ENCODE measurements at regions not wholly inside any gene's neighbourhood (a gene's known extent, or its start where the extent isn't known, plus 50 kb on each side); places are given as distances from the start of the nearest gene placed in this dataset.

- no peak for DNase-seq (ENCODE audit: low read depth)
- TF ChIP-seq, protein P1, sequence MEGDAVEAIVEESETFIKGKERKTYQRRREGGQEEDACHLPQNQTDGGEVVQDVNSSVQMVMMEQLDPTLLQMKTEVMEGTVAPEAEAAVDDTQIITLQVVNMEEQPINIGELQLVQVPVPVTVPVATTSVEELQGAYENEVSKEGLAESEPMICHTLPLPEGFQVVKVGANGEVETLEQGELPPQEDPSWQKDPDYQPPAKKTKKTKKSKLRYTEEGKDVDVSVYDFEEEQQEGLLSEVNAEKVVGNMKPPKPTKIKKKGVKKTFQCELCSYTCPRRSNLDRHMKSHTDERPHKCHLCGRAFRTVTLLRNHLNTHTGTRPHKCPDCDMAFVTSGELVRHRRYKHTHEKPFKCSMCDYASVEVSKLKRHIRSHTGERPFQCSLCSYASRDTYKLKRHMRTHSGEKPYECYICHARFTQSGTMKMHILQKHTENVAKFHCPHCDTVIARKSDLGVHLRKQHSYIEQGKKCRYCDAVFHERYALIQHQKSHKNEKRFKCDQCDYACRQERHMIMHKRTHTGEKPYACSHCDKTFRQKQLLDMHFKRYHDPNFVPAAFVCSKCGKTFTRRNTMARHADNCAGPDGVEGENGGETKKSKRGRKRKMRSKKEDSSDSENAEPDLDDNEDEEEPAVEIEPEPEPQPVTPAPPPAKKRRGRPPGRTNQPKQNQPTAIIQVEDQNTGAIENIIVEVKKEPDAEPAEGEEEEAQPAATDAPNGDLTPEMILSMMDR (IDR thresholded peaks at IDR 0.05; ENCODE audit: insufficient read depth, low read depth, low read length, missing control alignments): no peak
- no peak overlapping the region for H3K4me3 ChIP-seq (ENCODE audit: low read depth, low read length)
These were observed 407.0 kb upstream of the KLF4 start for GRCh38 chr9:107896544-107896943.

DNA sequence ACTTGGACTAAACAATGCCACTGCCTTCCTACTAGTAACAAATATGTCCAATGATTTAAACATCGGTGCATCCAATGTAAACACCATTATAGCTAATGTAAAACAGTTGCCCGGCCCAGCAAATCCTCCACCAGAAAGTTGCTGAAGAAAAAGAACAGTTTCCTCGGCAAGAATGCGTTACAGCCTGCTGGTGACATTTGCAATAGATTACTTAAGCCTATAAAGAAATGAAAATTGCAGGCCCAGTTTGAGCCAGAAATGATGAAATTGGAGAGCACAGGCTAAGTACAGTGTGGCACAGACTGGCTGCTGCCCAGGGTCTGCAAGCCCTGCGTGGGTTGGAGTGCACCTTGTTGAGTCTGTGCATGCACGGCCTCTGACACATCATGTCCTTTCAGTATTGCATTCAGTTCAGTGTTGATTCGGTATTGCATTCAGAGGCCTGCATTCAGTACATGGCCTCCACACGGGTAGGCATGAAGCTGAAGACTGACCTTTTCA lies 406.0 kb upstream of the KLF4 start:
- DNase-seq (ENCODE audit: low read depth): no peak
- H3K4me3 ChIP-seq (ENCODE audit: low read depth, low read length): no peak overlapping the region
- TF ChIP-seq, protein P1 (IDR thresholded peaks at IDR 0.05; ENCODE audit: insufficient read depth, low read depth, low read length, missing control alignments): no peak

GRCh38 chr9:107894572-107895261 lies 405.1 kb upstream of the KLF4 start:
- TF ChIP-seq, protein P1 (IDR thresholded peaks at IDR 0.05; ENCODE audit: insufficient read depth, low read depth, low read length, missing control alignments): no peak
- no peak overlapping the region for H3K4me3 ChIP-seq (ENCODE audit: low read depth, low read length)
- no peak for DNase-seq (ENCODE audit: low read depth)

DNA sequence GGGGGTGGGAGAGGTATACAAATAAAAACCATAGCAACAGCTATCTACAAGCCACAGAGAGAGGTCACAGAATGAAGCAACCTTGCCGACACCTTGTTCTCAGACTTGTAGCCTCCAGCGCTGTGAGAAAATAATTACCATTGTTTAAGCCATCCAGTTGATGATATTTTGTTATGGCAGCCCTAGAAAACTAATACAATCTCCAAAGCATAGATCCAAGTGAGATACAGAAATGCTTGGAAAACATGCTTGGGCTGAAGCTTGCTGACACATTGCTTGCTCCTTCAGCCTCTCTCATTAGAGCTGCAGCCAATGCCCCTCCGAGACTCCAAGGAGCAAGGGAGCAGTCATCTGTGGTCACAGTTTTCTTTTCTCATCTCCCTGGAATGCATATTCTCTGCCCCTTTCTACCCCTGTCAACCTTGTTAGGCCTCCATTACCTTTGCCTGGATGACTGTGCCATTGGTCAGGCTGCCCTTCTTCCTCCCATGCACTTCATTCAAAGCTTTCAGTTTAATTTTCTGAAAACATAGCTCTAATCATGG lies 401.4 kb upstream of the KLF4 start:
- TF ChIP-seq, protein P1 (IDR thresholded peaks at IDR 0.05; ENCODE audit: insufficient read depth, low read depth, low read length, missing control alignments): no peak
- no peak overlapping the region for H3K4me3 ChIP-seq (ENCODE audit: low read depth, low read length)
- DNase-seq (ENCODE audit: low read depth): no peak

DNA sequence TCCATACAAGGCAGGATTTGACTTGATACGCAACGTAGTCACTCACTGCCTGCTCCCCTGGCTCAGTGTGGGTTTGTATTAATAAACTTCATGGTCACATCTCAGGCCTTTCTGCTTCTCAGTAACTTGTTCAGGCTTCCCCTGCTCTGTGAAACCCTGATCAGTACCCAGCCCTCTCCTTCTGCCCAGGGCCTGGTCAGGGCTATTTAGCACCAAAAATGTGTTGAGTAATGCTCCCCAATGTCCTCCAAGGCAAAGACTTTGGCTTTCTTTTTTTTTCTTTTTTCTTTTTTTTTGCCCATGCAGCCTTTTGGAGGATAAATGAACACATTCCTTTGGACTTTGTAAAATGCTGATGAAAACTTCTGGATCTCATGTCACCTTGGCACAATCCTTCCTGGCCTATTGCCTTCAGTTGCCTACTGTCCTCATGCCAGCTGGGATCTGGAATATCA lies 399.2 kb upstream of the KLF4 start:
- DNase-seq (ENCODE audit: low read depth): no peak
- TF ChIP-seq, protein P1 (IDR thresholded peaks at IDR 0.05; ENCODE audit: insufficient read depth, low read depth, low read length, missing control alignments): no peak
- no peak overlapping the region for H3K4me3 ChIP-seq (ENCODE audit: low read depth, low read length)

GRCh38 chr9:107886826-107887225 lies 397.3 kb upstream of the KLF4 start:
- no peak overlapping the region for H3K4me3 ChIP-seq (ENCODE audit: low read depth, low read length)
- TF ChIP-seq, protein P1 (IDR thresholded peaks at IDR 0.05; ENCODE audit: insufficient read depth, low read depth, low read length, missing control alignments): no peak
- DNase-seq (ENCODE audit: low read depth): no peak
